ENCODE measurements at regions not wholly inside any gene's neighbourhood (a gene's known extent, or its start where the extent isn't known, plus 50 kb on each side); places are given as distances from the start of the nearest gene placed in this dataset.

GRCh38 chr2:196492946-196493345, 146.6 kb upstream of the CCDC150 start:
- Histone ChIP-seq H3K9me3 (ENCODE audit: low read depth) (no peaks in the 10 kb centered on the region), H3K9me2 (ENCODE audit: insufficient read depth) (no peaks in the 10 kb centered on the region), H2AFZ (no peak overlapping the region), H3K36me3 (ENCODE audit: low read depth) (no peaks in the 10 kb centered on the region), H3K27ac (no peak overlapping the region), H3K4me2 (ENCODE audit: unreplicated experiment) (no peak overlapping the region), H3K4me3 (no peak overlapping the region), H3K27me3 (replicated peaks; ENCODE audit: insufficient read depth) (no peaks in the 10 kb centered on the region), H3K79me2 (ENCODE audit: insufficient read depth) (no peaks in the 10 kb centered on the region), H3K9ac (no peak overlapping the region), H3K4me1 (ENCODE audit: insufficient read depth) (0 out of 2 replicates have a peak, but pooled peaks cover under 1% of the 10 kb centered on the region), H3F3A (ENCODE audit: insufficient read depth) (peaks cover 4% of the 10 kb centered on the region; the same call in 1 of the 2 replicates), H4K20me1 (ENCODE audit: insufficient read depth) (no peaks in the 10 kb centered on the region)
- WGBS, 2 experiments (ENCODE audit: low coverage in 1 of 2, low lambda C conversion rate in 2 of 2, missing lambda C conversion rate in 2 of 2), result 78 to 79% methylated on average over 3 of the region's 3 CpGs
- DNase-seq, result no peak
- TF ChIP-seq EZH2phosphoT487 (IDR thresholded peaks at IDR 0.05; ENCODE audit: insufficient read depth, low read depth), result no peak
- no peak for TF ChIP-seq EZH2 (IDR thresholded peaks at IDR 0.05; ENCODE audit: insufficient read depth, poor library complexity, severe bottlenecking)
- in situ Hi-C loops (cut with MboI), result no loop called here

- Histone ChIP-seq H3K4me1 (ENCODE audit: insufficient read depth) (peaks cover 20% of the 10 kb centered on the region), H3F3A (ENCODE audit: insufficient read depth) (peaks cover 5% of the 10 kb centered on the region; the same call in 1 of the 2 replicates), H3K4me3 (no peak overlapping the region), H4K20me1 (ENCODE audit: insufficient read depth) (no peaks in the 10 kb centered on the region), H3K36me3 (ENCODE audit: low read depth) (no peaks in the 10 kb centered on the region; the same call in 1 of the 2 replicates), H3K27me3 (replicated peaks; ENCODE audit: insufficient read depth) (no peaks in the 10 kb centered on the region), H3K79me2 (ENCODE audit: insufficient read depth) (no peaks in the 10 kb centered on the region), H3K9ac (no peak overlapping the region), H3K27ac (no peak overlapping the region), H3K9me3 (ENCODE audit: low read depth) (peaks cover 2% of the 10 kb centered on the region), H3K9me2 (ENCODE audit: insufficient read depth) (no peaks in the 10 kb centered on the region), H2AFZ (no peak overlapping the region), H3K4me2 (ENCODE audit: unreplicated experiment) (no peak overlapping the region)
- 93 to 96% methylated on average over 3 of the region's 3 CpGs for WGBS, 2 experiments (ENCODE audit: low coverage in 1 of 2, low lambda C conversion rate in 2 of 2, missing lambda C conversion rate in 2 of 2)
- TF ChIP-seq EZH2phosphoT487 (IDR thresholded peaks at IDR 0.05; ENCODE audit: insufficient read depth, low read depth) (no peak), EZH2 (IDR thresholded peaks at IDR 0.05; ENCODE audit: insufficient read depth, poor library complexity, severe bottlenecking) (no peak)
- no peak for DNase-seq
- in situ Hi-C loops (cut with MboI), result no loop called here
Observed at GRCh38 chr2:196498962-196499361, 140.6 kb upstream of the CCDC150 start.

- Histone ChIP-seq H2AFZ (no peak overlapping the region), H3K36me3 (ENCODE audit: low read depth) (no peaks in the 10 kb centered on the region; the same call in 1 of the 2 replicates), H3K27ac (no peak overlapping the region), H3K4me1 (ENCODE audit: insufficient read depth) (peaks cover 20% of the 10 kb centered on the region), H3K4me2 (ENCODE audit: unreplicated experiment) (no peak overlapping the region), H3K27me3 (replicated peaks; ENCODE audit: insufficient read depth) (no peaks in the 10 kb centered on the region), H3K9me2 (ENCODE audit: insufficient read depth) (no peaks in the 10 kb centered on the region), H3K9ac (no peak overlapping the region), H3K9me3 (ENCODE audit: low read depth) (peaks cover 2% of the 10 kb centered on the region), H3K4me3 (no peak overlapping the region), H4K20me1 (ENCODE audit: insufficient read depth) (no peaks in the 10 kb centered on the region), H3F3A (ENCODE audit: insufficient read depth) (peaks cover 5% of the 10 kb centered on the region; the same call in 1 of the 2 replicates), H3K79me2 (ENCODE audit: insufficient read depth) (no peaks in the 10 kb centered on the region)
- WGBS, 2 experiments (ENCODE audit: low coverage in 1 of 2, low lambda C conversion rate in 2 of 2, missing lambda C conversion rate in 2 of 2), result 97% methylated on average over 2 of the region's 2 CpGs
- no peak for DNase-seq
- in situ Hi-C loops (cut with MboI), result no loop called here
- TF ChIP-seq EZH2 (IDR thresholded peaks at IDR 0.05; ENCODE audit: insufficient read depth, poor library complexity, severe bottlenecking) (no peak), EZH2phosphoT487 (IDR thresholded peaks at IDR 0.05; ENCODE audit: insufficient read depth, low read depth) (no peak)
Observed at GRCh38 chr2:196499686-196500085, 139.8 kb upstream of the CCDC150 start.

GRCh38 chr2:196500686-196501431, 138.7 kb upstream of the CCDC150 start:
- no peaks in the 10 kb centered on the region for H3K9me2 ChIP-seq (ENCODE audit: insufficient read depth)

More at GRCh38 chr2:196500686-196501431, 138.7 kb upstream of the CCDC150 start:
- in situ Hi-C loops (cut with MboI), result no loop called here
- peaks cover 2% of the 10 kb centered on the region for H3K9me3 ChIP-seq (ENCODE audit: low read depth)
- no peaks in the 10 kb centered on the region for H3K27me3 ChIP-seq (replicated peaks; ENCODE audit: insufficient read depth)
- peak overlapping the region; percentile 70 for H2AFZ ChIP-seq
- DNase-seq, result peak; percentile 68
- H3K27ac ChIP-seq, result peak overlapping the region; percentile 50
- TF ChIP-seq EZH2 (IDR thresholded peaks at IDR 0.05; ENCODE audit: insufficient read depth, poor library complexity, severe bottlenecking), result no peak
- TF ChIP-seq EZH2phosphoT487 (IDR thresholded peaks at IDR 0.05; ENCODE audit: insufficient read depth, low read depth), result no peak
- H3K4me3 ChIP-seq, result peak overlapping the region; percentile 18; the same call in 1 of the 2 replicates
- no peaks in the 10 kb centered on the region for H4K20me1 ChIP-seq (ENCODE audit: insufficient read depth)
- peaks cover 20% of the 10 kb centered on the region for H3K4me1 ChIP-seq (ENCODE audit: insufficient read depth)
- H3K4me2 ChIP-seq (ENCODE audit: unreplicated experiment), result peak overlapping the region; percentile 57
- WGBS, 2 experiments (ENCODE audit: low coverage in 1 of 2, low lambda C conversion rate in 2 of 2, missing lambda C conversion rate in 2 of 2), result 25 to 32% methylated on average over 4 of the region's 4 CpGs
- H3K9ac ChIP-seq, result peak overlapping the region; percentile 36
- H3K79me2 ChIP-seq (ENCODE audit: insufficient read depth), result no peaks in the 10 kb centered on the region
- no peaks in the 10 kb centered on the region; the same call in 1 of the 2 replicates for H3K36me3 ChIP-seq (ENCODE audit: low read depth)
- peaks cover 5% of the 10 kb centered on the region; the same call in 1 of the 2 replicates for H3F3A ChIP-seq (ENCODE audit: insufficient read depth)

All from GM23248 (cell line).